Spleen (tissue), 11 donors: ENCODE measurements at regions not wholly inside any gene's neighbourhood (a gene's known extent, or its start where the extent isn't known, plus 50 kb on each side); places are given as distances from the start of the nearest gene placed in this dataset.

Source experiments
- DNase-seq: peaks from one replicate; pipeline ENCODE4 v3.0.0-alpha.2; 2020
- H3K27ac ChIP-seq, 8 donors: fragments of 200-600 bp; sonication (generic) in 7 of 8; 1 replicate in 4 of 8; 2 replicates in 4 of 8; pipeline versions ENCODE4 v1.5.0 to v1.8.0; 2016 to 2021; ENCODE audit warnings: inconsistent platforms in 4 of 8, mild to moderate bottlenecking in 4 of 8, moderate library complexity in 1 of 8
- H3K27me3 ChIP-seq, 7 donors: fragments of 200-600 bp; sonication (generic) in 6 of 7; replicated peaks in 1 of 7; 1 replicate in 4 of 7; 2 replicates in 3 of 7; pipeline versions ENCODE4 v1.5.0 to v1.8.0; 2016 to 2021; ENCODE audit warnings: inconsistent platforms in 3 of 7, mild to moderate bottlenecking in 1 of 7
- H3K36me3 ChIP-seq, 6 donors: fragments of 200-600 bp; sonication (generic) in 5 of 6; 1 replicate in 4 of 6; 2 replicates in 2 of 6; pipeline versions ENCODE4 v1.5.0 to v1.8.0; 2016 to 2021; ENCODE audit warnings: inconsistent platforms in 2 of 6
- H3K4me1 ChIP-seq, 6 donors: fragments of 200-600 bp; sonication (generic) in 5 of 6; 1 replicate in 3 of 6; 2 replicates in 3 of 6; pipeline versions ENCODE4 v1.5.0 to v1.8.0; 2016 to 2021; ENCODE audit warnings: inconsistent platforms in 3 of 6
- H3K4me3 ChIP-seq, 8 donors: fragments of 200-600 bp; sonication (generic) in 7 of 8; 1 replicate in 4 of 8; 2 replicates in 4 of 8; pipeline versions ENCODE4 v1.5.0 to v1.8.0; 2016 to 2021; ENCODE audit warnings: inconsistent platforms in 4 of 8, mild to moderate bottlenecking in 4 of 8, moderate library complexity in 2 of 8
- H3K9me3 ChIP-seq, 8 donors: fragments of 200-600 bp; sonication (generic) in 7 of 8; 1 replicate in 4 of 8; 2 replicates in 4 of 8; pipeline versions ENCODE4 v1.5.0 to v1.8.0; 2016 to 2021; ENCODE audit warnings: inconsistent platforms in 4 of 8
- POLR2A ChIP-seq, 3 donors: fragments of 450-650 bp; IDR thresholded peaks; one replicate each; pipeline ENCODE4 v1.5.1; 2017; ENCODE audit warnings: antibody characterized with exemption in 3 of 3, mild to moderate bottlenecking in 1 of 3
- POLR2AphosphoS5 ChIP-seq, 3 donors: sonication (generic); formaldehyde crosslinking; IDR thresholded peaks; one replicate each; pipeline ENCODE4 v1.5.1; 2017; ENCODE audit warnings: antibody characterized with exemption in 3 of 3
- WGBS, 5 donors: extraction: QIAGEN DNeasy Blood & Tissue Kit in 3 of 5; methylation state at CpG; one replicate each; pipeline versions ENCODE4 v1.1.5 to v1.1.7; 2013 to 2018; 5-methylcytosine and 5-hydroxymethylcytosine counted together
- intact Hi-C: fragments of 100-400 bp; cut with DNase I; formaldehyde crosslinking; loops from one replicate; pipeline ENCODE4 v1.15.0; 2023; ENCODE audit warnings: low total_unique reads
- TF ChIP-seq, protein P1 (sequence below), 11 experiments: fragments of 200-600 bp in 7 of 11; fragments of 450-650 bp in 4 of 11; sonication (generic) in 4 of 11; IDR thresholded peaks in 8 of 11; conservative IDR thresholded peaks in 3 of 11; 1 replicate in 7 of 11; 2 replicates in 4 of 11; pipeline versions ENCODE4 v1.4.0 to v1.8.0; 2016 to 2021; ENCODE audit warnings: antibody characterized with exemption in 11 of 11, inconsistent platforms in 4 of 11, mild to moderate bottlenecking in 1 of 11
- donor health status: healthy with polysubstance abuse.
- donor health status: DM: no; HTN: no; CAD: no; lungs with moderate emphysema.
- donor health status: DM: no; HTN: no; CAD: no.
- donor health status: Bipolar disorder and iron deficiency.
- donor health status: healthy.
- donor health status: DM: no; HTN: no; CAD: no.
- donor health status: DM: yes; HTN: yes; CAD: no.

GRCh38 chr9:119003201-119003611 is 366.0 kb downstream of the BRINP1 start:
- no peak overlapping the region for H3K4me3 ChIP-seq
- no peaks in the 10 kb centered on the region for H3K36me3 ChIP-seq
- no peaks in the 10 kb centered on the region for H3K9me3 ChIP-seq
- H3K27me3 ChIP-seq: no peaks in the 10 kb centered on the region
- DNase-seq: no peak
- intact Hi-C loops: no loop called here
- no peak for TF ChIP-seq POLR2AphosphoS5 (IDR thresholded peaks at IDR 0.05)
- no peak for TF ChIP-seq POLR2A (IDR thresholded peaks at IDR 0.05)
- TF ChIP-seq, protein P1, sequence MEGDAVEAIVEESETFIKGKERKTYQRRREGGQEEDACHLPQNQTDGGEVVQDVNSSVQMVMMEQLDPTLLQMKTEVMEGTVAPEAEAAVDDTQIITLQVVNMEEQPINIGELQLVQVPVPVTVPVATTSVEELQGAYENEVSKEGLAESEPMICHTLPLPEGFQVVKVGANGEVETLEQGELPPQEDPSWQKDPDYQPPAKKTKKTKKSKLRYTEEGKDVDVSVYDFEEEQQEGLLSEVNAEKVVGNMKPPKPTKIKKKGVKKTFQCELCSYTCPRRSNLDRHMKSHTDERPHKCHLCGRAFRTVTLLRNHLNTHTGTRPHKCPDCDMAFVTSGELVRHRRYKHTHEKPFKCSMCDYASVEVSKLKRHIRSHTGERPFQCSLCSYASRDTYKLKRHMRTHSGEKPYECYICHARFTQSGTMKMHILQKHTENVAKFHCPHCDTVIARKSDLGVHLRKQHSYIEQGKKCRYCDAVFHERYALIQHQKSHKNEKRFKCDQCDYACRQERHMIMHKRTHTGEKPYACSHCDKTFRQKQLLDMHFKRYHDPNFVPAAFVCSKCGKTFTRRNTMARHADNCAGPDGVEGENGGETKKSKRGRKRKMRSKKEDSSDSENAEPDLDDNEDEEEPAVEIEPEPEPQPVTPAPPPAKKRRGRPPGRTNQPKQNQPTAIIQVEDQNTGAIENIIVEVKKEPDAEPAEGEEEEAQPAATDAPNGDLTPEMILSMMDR (IDR thresholded peaks at IDR 0.05 in 8 of 11, conservative IDR thresholded peaks at IDR 0.05 in 3 of 11): no peak
- H3K27ac ChIP-seq: no peak overlapping the region
- no peaks in the 10 kb centered on the region for H3K4me1 ChIP-seq

DNA sequence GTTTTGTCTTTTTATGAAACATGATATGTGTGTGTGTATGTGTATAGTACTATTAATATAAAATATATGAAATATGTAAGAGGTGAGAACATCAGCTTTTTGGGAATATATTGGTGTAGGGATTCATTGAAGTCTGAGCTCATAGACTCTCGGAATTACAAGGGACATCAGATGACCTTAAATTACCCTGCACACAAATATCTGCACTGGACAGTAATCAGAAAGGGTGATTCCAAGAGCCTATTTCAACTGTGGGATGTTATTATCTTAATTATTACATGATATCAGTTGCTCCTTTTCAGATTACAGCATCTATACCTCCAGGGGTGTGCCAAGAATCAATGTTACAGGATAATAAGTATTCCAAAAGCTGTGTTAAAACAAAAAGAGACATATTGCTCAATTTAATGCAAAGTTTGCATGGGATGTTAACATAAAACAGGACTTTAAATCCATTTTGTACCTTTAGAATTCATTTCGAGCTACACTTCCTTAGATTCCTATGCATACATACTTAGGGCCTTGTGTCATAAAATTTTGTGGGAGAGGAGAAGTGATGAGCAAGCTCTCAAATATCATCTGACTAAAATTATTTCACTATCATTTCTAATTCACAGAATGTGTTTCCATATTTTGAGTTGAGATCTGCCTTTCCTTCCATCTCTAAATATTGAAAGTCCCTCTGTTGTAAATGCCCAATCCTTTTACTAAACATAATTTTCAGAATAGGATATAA is 365.2 kb downstream of the BRINP1 start:
- no peaks in the 10 kb centered on the region for H3K36me3 ChIP-seq
- H3K9me3 ChIP-seq: no peaks in the 10 kb centered on the region
- H3K4me3 ChIP-seq: no peak overlapping the region
- DNase-seq: no peak
- peak overlapping the region in 4 of 8 donors; percentile 10 to 35 (median 28) for H3K27ac ChIP-seq
- H3K4me1 ChIP-seq: no peaks in the 10 kb centered on the region
- TF ChIP-seq POLR2AphosphoS5 (IDR thresholded peaks at IDR 0.05): no peak
- no peak for TF ChIP-seq POLR2A (IDR thresholded peaks at IDR 0.05)
- WGBS, 5 donors: 65 to 84% (median 76%) methylated on average over 2 of the region's 2 CpGs
- no peaks in the 10 kb centered on the region for H3K27me3 ChIP-seq
- intact Hi-C loops: no loop called here

DNA sequence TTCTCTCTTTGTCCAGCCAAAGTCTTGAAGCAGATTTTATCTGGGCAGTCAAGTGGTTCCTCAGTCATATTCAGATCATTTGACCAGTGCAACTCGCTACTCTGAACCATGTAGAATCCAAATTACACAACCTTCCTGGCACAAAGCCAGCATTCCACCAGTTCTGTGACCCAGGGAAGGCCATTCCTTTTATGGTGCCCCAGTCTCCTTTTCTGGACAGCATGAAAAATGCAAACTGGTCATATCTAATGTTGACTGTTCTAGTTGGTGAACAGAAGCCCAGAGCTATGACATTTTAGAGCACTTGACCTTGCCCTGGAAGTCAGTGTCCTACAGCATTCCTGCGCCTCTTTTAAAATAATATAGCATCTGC is 364.6 kb downstream of the BRINP1 start:
- DNase-seq: no peak
- Histone ChIP-seq H3K9me3 (no peaks in the 10 kb centered on the region), H3K36me3 (no peaks in the 10 kb centered on the region), H3K27me3 (no peaks in the 10 kb centered on the region), H3K27ac (peak overlapping the region in 3 of 8 donors; percentile 10 to 43 (median 26)), H3K4me1 (no peaks in the 10 kb centered on the region), H3K4me3 (no peak overlapping the region)
- TF ChIP-seq POLR2A (IDR thresholded peaks at IDR 0.05) (no peak), POLR2AphosphoS5 (IDR thresholded peaks at IDR 0.05) (peak in 1 of 3 donors; percentile 48)
- 49 to 58% (median 52%) methylated on average over 2 of the region's 2 CpGs for WGBS, 5 donors
- intact Hi-C loops: no loop called here

DNA sequence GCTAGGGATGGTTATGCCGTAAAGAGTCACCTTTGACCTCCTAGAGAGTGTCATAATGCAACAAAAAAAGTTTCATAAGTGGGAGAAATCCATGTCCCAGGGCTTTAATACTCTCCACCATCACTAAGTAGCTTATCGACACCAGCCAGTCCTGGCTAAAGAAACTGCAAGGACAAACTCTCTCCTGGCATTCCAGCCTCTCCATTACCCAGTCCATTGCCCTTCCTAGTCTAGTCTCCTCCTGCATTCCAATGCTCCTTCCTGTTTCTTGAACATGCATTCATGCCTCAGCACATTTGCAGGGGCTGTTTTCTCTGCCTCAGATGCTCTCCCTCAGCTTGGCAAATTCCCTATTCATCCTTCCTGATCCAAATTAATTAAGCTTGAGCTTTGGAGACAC is 364.1 kb downstream of the BRINP1 start:
- TF ChIP-seq POLR2A (IDR thresholded peaks at IDR 0.05) (no peak), POLR2AphosphoS5 (IDR thresholded peaks at IDR 0.05) (no peak)
- TF ChIP-seq, protein P1 (IDR thresholded peaks at IDR 0.05 in 8 of 11, conservative IDR thresholded peaks at IDR 0.05 in 3 of 11): no peak
- Histone ChIP-seq H3K27ac (peak overlapping the region in 6 of 8 donors; percentile 19 to 46 (median 30)), H3K36me3 (no peaks in the 10 kb centered on the region), H3K9me3 (no peaks in the 10 kb centered on the region), H3K4me3 (no peak overlapping the region), H3K4me1 (no peaks in the 10 kb centered on the region), H3K27me3 (no peaks in the 10 kb centered on the region)
- 68 to 84% (median 69%) methylated on average over 2 of the region's 2 CpGs for WGBS, 5 donors
- intact Hi-C loops: no loop called here
- no peak for DNase-seq

DNA sequence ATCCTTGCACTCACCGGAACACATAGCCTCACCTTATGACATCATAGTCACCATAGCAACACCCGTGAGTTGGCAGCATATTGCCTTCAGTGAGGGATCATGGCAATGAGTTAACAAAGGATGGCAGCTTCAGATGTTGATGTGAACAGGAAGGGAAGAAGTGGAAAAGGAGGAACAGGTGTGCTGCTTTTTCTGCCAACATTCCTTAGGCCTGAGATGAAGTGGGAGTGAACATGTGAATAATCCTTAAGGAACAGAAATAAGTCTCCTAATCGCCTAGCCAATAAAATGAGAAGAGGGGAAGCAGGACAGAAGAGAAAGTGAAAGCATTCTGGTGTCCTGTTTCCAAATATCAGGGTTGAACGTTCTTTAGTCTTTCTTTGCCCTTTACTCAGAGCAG is 360.0 kb downstream of the BRINP1 start:
- no peaks in the 10 kb centered on the region for H3K9me3 ChIP-seq
- 30 to 43% (median 40%) methylated on average over 4 of the region's 4 CpGs for WGBS, 5 donors
- H3K27ac ChIP-seq: peak overlapping the region in 5 of 8 donors; percentile 10 to 43 (median 38)
- intact Hi-C loops: no loop called here
- H3K4me3 ChIP-seq: no peak overlapping the region
- DNase-seq: no peak
- no peaks in the 10 kb centered on the region for H3K36me3 ChIP-seq
- TF ChIP-seq POLR2A (IDR thresholded peaks at IDR 0.05) (no peak), POLR2AphosphoS5 (IDR thresholded peaks at IDR 0.05) (no peak)
- TF ChIP-seq, protein P1 (IDR thresholded peaks at IDR 0.05 in 8 of 11, conservative IDR thresholded peaks at IDR 0.05 in 3 of 11): no peak
- no peaks in the 10 kb centered on the region for H3K27me3 ChIP-seq
- no peaks in the 10 kb centered on the region for H3K4me1 ChIP-seq
